Activated CD4-positive, alpha-beta memory T cell treated with anti-CD3 and anti-CD28 coated beads for 36 hours (primary cell): ENCODE measurements at regions not wholly inside any gene's neighbourhood (a gene's known extent, or its start where the extent isn't known, plus 50 kb on each side); places are given as distances from the start of the nearest gene placed in this dataset.

ENCODE experiments used
- CTCF ChIA-PET: fragments of 350-600 bp; sonication (Branson Sonifier 250); formaldehyde crosslinking; loops from one replicate; lab custom pipeline; 2021; ENCODE audit warnings: antibody characterized with exemption, inconsistent platforms; lab: Charles Lee
- POLR2A ChIA-PET: fragments of 350-600 bp; sonication (Branson Sonifier 250); formaldehyde crosslinking; loops from one replicate; lab custom pipeline; 2021; ENCODE audit warnings: antibody characterized with exemption; lab: Charles Lee
- DNase-seq: peaks from one replicate; pipeline ENCODE4 v3.0.0-alpha.2; 2020
- H3K27ac Mint-ChIP-seq: one replicate; pipeline ENCODE4 v1.8.0; 2021; ENCODE audit warnings: mixed read lengths
- H3K27me3 Mint-ChIP-seq: one replicate; pipeline ENCODE4 v1.8.0; 2021; ENCODE audit warnings: mixed read lengths
- H3K36me3 Mint-ChIP-seq: one replicate; pipeline ENCODE4 v1.8.0; 2021; ENCODE audit warnings: mixed read lengths
- H3K4me1 Mint-ChIP-seq: one replicate; pipeline ENCODE4 v1.8.0; 2021; ENCODE audit warnings: low read depth, mixed read lengths
- H3K4me3 Mint-ChIP-seq: one replicate; pipeline ENCODE4 v1.8.0; 2021; ENCODE audit warnings: mild to moderate bottlenecking, mixed read lengths
- H3K9me3 Mint-ChIP-seq: one replicate; pipeline ENCODE4 v1.8.0; 2021; ENCODE audit warnings: mixed read lengths
- intact Hi-C: fragments of 100-400 bp; cut with micrococcal nuclease; formaldehyde crosslinking; loops from one replicate; pipeline ENCODE4 v1.15.1; 2023

- Mint-ChIP-seq H3K27me3 (peaks cover 2% of the 10 kb centered on the region), H3K27ac (no peak overlapping the region), H3K9me3 (no peaks in the 10 kb centered on the region), H3K4me1 (no peaks in the 10 kb centered on the region), H3K36me3 (no peaks in the 10 kb centered on the region), H3K4me3 (no peak overlapping the region)
- DNase-seq, result no peak
- ChIA-PET POLR2A (no interaction called here), CTCF (interaction anchor here (0.7 kb wide), 1 partner anchor 14 kb away, joined by 4 read pairs; no protein-coding TSS in a partner anchor)
- intact Hi-C loops, result no loop called here
Measured at GRCh38 chr14:94929354-94929753, 159.4 kb upstream of the GSC start.

- H3K27me3 Mint-ChIP-seq, result peaks cover 2% of the 10 kb centered on the region
- intact Hi-C loops, result no loop called here
- ChIA-PET CTCF (no interaction called here), POLR2A (no interaction called here)
- no peaks in the 10 kb centered on the region for H3K9me3 Mint-ChIP-seq
- no peaks in the 10 kb centered on the region for H3K4me1 Mint-ChIP-seq
- H3K27ac Mint-ChIP-seq, result no peak overlapping the region
- DNase-seq, result no peak
- H3K36me3 Mint-ChIP-seq, result no peaks in the 10 kb centered on the region
- H3K4me3 Mint-ChIP-seq, result no peak overlapping the region
Measured at GRCh38 chr14:94926176-94926575, 156.3 kb upstream of the GSC start.

GRCh38 chr14:94925416-94926173 lies 155.7 kb upstream of the GSC start:
- intact Hi-C loops, result no loop called here
- H3K4me1 Mint-ChIP-seq, result no peaks in the 10 kb centered on the region
- DNase-seq, result no peak
- H3K36me3 Mint-ChIP-seq, result no peaks in the 10 kb centered on the region
- ChIA-PET POLR2A (no interaction called here), CTCF (no interaction called here)
- no peaks in the 10 kb centered on the region for H3K9me3 Mint-ChIP-seq
- no peak overlapping the region for H3K27ac Mint-ChIP-seq
- peaks cover 2% of the 10 kb centered on the region for H3K27me3 Mint-ChIP-seq
- no peak overlapping the region for H3K4me3 Mint-ChIP-seq

GRCh38 chr14:94924189-94924588 lies 154.3 kb upstream of the GSC start:
- intact Hi-C loops, result no loop called here
- H3K27ac Mint-ChIP-seq, result no peak overlapping the region
- DNase-seq, result no peak
- H3K36me3 Mint-ChIP-seq, result no peaks in the 10 kb centered on the region
- no peaks in the 10 kb centered on the region for H3K4me1 Mint-ChIP-seq
- peaks cover 2% of the 10 kb centered on the region for H3K27me3 Mint-ChIP-seq
- ChIA-PET POLR2A (no interaction called here), CTCF (no interaction called here)
- H3K9me3 Mint-ChIP-seq, result no peaks in the 10 kb centered on the region
- no peak overlapping the region for H3K4me3 Mint-ChIP-seq

- H3K27ac Mint-ChIP-seq, result no peak overlapping the region
Measured at GRCh38 chr14:94923786-94924185, 153.9 kb upstream of the GSC start.

GRCh38 chr14:94922595-94923239 lies 152.8 kb upstream of the GSC start:
- ChIA-PET POLR2A (no interaction called here), CTCF (no interaction called here)
- Mint-ChIP-seq H3K36me3 (no peaks in the 10 kb centered on the region), H3K27me3 (peaks cover 2% of the 10 kb centered on the region), H3K27ac (no peak overlapping the region), H3K9me3 (no peaks in the 10 kb centered on the region), H3K4me1 (no peaks in the 10 kb centered on the region), H3K4me3 (no peak overlapping the region)
- no peak for DNase-seq
- intact Hi-C loops, result no loop called here

More at GRCh38 chr14:94923786-94924185, 153.9 kb upstream of the GSC start:
- no peak for DNase-seq
- Mint-ChIP-seq H3K36me3 (no peaks in the 10 kb centered on the region), H3K4me1 (no peaks in the 10 kb centered on the region), H3K27me3 (peaks cover 2% of the 10 kb centered on the region), H3K4me3 (no peak overlapping the region), H3K9me3 (no peaks in the 10 kb centered on the region)
- ChIA-PET CTCF (no interaction called here), POLR2A (no interaction called here)
- intact Hi-C loops, result no loop called here

- POLR2A ChIA-PET, result no interaction called here
- Mint-ChIP-seq H3K27me3 (peaks cover 2% of the 10 kb centered on the region), H3K4me3 (no peak overlapping the region), H3K9me3 (no peaks in the 10 kb centered on the region), H3K36me3 (no peaks in the 10 kb centered on the region), H3K4me1 (no peaks in the 10 kb centered on the region), H3K27ac (no peak overlapping the region)
- intact Hi-C loops, result no loop called here
- no peak for DNase-seq
- CTCF ChIA-PET, result no interaction called here
Measured at GRCh38 chr14:94921882-94922585, 152.1 kb upstream of the GSC start.

GRCh38 chr14:94921456-94921855 lies 151.5 kb upstream of the GSC start:
- Mint-ChIP-seq H3K4me3 (no peak overlapping the region), H3K9me3 (no peaks in the 10 kb centered on the region), H3K4me1 (no peaks in the 10 kb centered on the region), H3K27ac (no peak overlapping the region), H3K36me3 (no peaks in the 10 kb centered on the region), H3K27me3 (no peaks in the 10 kb centered on the region)
- POLR2A ChIA-PET, result no interaction called here
- DNase-seq, result no peak
- intact Hi-C loops, result no loop called here
- CTCF ChIA-PET, result no interaction called here

- intact Hi-C loops, result no loop called here
- H3K4me1 Mint-ChIP-seq, result no peaks in the 10 kb centered on the region
Measured at GRCh38 chr14:94919896-94920295, 150.0 kb upstream of the GSC start.

GRCh38 chr14:94918896-94919295 lies 149.0 kb upstream of the GSC start:
- Mint-ChIP-seq H3K4me3 (no peak overlapping the region), H3K36me3 (no peaks in the 10 kb centered on the region), H3K27ac (no peak overlapping the region), H3K4me1 (no peaks in the 10 kb centered on the region), H3K9me3 (no peaks in the 10 kb centered on the region), H3K27me3 (no peaks in the 10 kb centered on the region)
- ChIA-PET POLR2A (no interaction called here), CTCF (no interaction called here)
- intact Hi-C loops, result no loop called here
- no peak for DNase-seq

More at GRCh38 chr14:94919896-94920295, 150.0 kb upstream of the GSC start:
- ChIA-PET CTCF (no interaction called here), POLR2A (no interaction called here)
- Mint-ChIP-seq H3K4me3 (no peak overlapping the region), H3K9me3 (no peaks in the 10 kb centered on the region), H3K27me3 (no peaks in the 10 kb centered on the region), H3K27ac (no peak overlapping the region), H3K36me3 (no peaks in the 10 kb centered on the region)
- DNase-seq, result no peak

GRCh38 chr14:94917041-94917600 lies 147.2 kb upstream of the GSC start:
- Mint-ChIP-seq H3K27ac (no peak overlapping the region), H3K4me1 (no peaks in the 10 kb centered on the region), H3K36me3 (no peaks in the 10 kb centered on the region), H3K27me3 (no peaks in the 10 kb centered on the region), H3K9me3 (no peaks in the 10 kb centered on the region), H3K4me3 (no peak overlapping the region)
- POLR2A ChIA-PET, result no interaction called here
- intact Hi-C loops, result no loop called here
- CTCF ChIA-PET, result no interaction called here
- no peak for DNase-seq

- Mint-ChIP-seq H3K27ac (no peak overlapping the region), H3K36me3 (no peaks in the 10 kb centered on the region), H3K4me3 (no peak overlapping the region), H3K27me3 (peaks cover 2% of the 10 kb centered on the region), H3K9me3 (no peaks in the 10 kb centered on the region), H3K4me1 (no peaks in the 10 kb centered on the region)
- POLR2A ChIA-PET, result no interaction called here
- CTCF ChIA-PET, result no interaction called here
- intact Hi-C loops, result no loop called here
- no peak for DNase-seq
Measured at GRCh38 chr14:94914191-94914590, 144.3 kb upstream of the GSC start.
